Loucy (cell line): ENCODE measurements at regions not wholly inside any gene's neighbourhood (a gene's known extent, or its start where the extent isn't known, plus 50 kb on each side); places are given as distances from the start of the nearest gene placed in this dataset.

Source experiments
- CTCF ChIP-seq: fragments of 200-600 bp; sonication (generic); conservative IDR thresholded peaks from 2 replicates; pipeline ENCODE4 v1.5.1; 2014; ENCODE audit warnings: mild to moderate bottlenecking, antibody characterized with exemption, low read length
- EZH2phosphoT487 ChIP-seq: fragments of 200-600 bp; IDR thresholded peaks from 2 replicates; pipeline ENCODE4 v1.6.1; 2018; ENCODE audit warnings: antibody characterized with exemption, mild to moderate bottlenecking, moderate library complexity, borderline replicate concordance

GRCh38 chr6:40135491-40136072, 201.3 kb upstream of the MOCS1 start:
- TF ChIP-seq CTCF (no peak), EZH2phosphoT487 (no peak)
